ENCODE measurements at regions not wholly inside any gene's neighbourhood (a gene's known extent, or its start where the extent isn't known, plus 50 kb on each side); places are given as distances from the start of the nearest gene placed in this dataset.

GRCh38 chr9:27659001-27659400 is 85.7 kb upstream of the C9orf72 start:
- H3K4ac ChIP-seq (replicated peaks; ENCODE audit: insufficient read length, low read depth, low read length): no peak overlapping the region
- no peak overlapping the region for H4K91ac ChIP-seq (replicated peaks; ENCODE audit: insufficient read length, low read length)
- no peak overlapping the region for H2AK5ac ChIP-seq (ENCODE audit: low read depth, low read length)
- H2BK20ac ChIP-seq (ENCODE audit: low read length): no peak overlapping the region
- no peak overlapping the region for H2BK5ac ChIP-seq (ENCODE audit: low read depth, low read length)
- no peak overlapping the region for H4K5ac ChIP-seq (ENCODE audit: insufficient read length, low read depth, low read length)
- ChIA-PET POLR2A (ENCODE audit: partially characterized antibody) (no interaction called here), CTCF (ENCODE audit: partially characterized antibody) (no interaction called here)
- H4K20me1 ChIP-seq (replicated peaks in 1 of 2; ENCODE audit: control insufficient read depth in 1 of 2, insufficient read depth in 2 of 2, low read length in 2 of 2): no peaks in the 10 kb centered on the region
- H3K27me3 ChIP-seq (replicated peaks in 1 of 4; ENCODE audit: control insufficient read depth in 3 of 4, extremely low read depth in 1 of 4, insufficient read depth in 3 of 4, low read length in 3 of 4): no peaks in the 10 kb centered on the region
- no peaks in the 10 kb centered on the region for H3K79me2 ChIP-seq (ENCODE audit: control insufficient read depth in 1 of 2, insufficient read depth in 2 of 2, low read length in 2 of 2)
- H3K9ac ChIP-seq (replicated peaks in 1 of 4; ENCODE audit: extremely low read depth in 1 of 4, low read depth in 3 of 4, low read length in 3 of 4): no peak overlapping the region
- no peak overlapping the region for H3K56ac ChIP-seq (replicated peaks; ENCODE audit: insufficient read length, low read depth, low read length)
- H2BK12ac ChIP-seq (ENCODE audit: low read depth, low read length): no peak overlapping the region
- no peak overlapping the region for H3K14ac ChIP-seq (ENCODE audit: insufficient read length)
- TF ChIP-seq ATF3 (IDR thresholded peaks at IDR 0.05; ENCODE audit: insufficient read depth, low read depth, low read length) (no peak), ATF2 (IDR thresholded peaks at IDR 0.05; ENCODE audit: low read length) (no peak), POLR2A (IDR thresholded peaks at IDR 0.05; ENCODE audit: control extremely low read depth in 1 of 2, low read depth in 2 of 2, low read length in 2 of 2) (no peak), YY1 (IDR thresholded peaks at IDR 0.05; ENCODE audit: low read depth, low read length) (no peak), KDM1A (IDR thresholded peaks at IDR 0.05; ENCODE audit: borderline replicate concordance, low read length) (no peak), RAD21 (IDR thresholded peaks at IDR 0.05 in 1 of 2, conservative IDR thresholded peaks at IDR 0.05 in 1 of 2; ENCODE audit: low read depth in 2 of 2, low read length in 2 of 2) (no peak)
- H4K8ac ChIP-seq (ENCODE audit: extremely low read depth, insufficient read depth, low read length): no peak overlapping the region
- no peaks in the 10 kb centered on the region for H3K36me3 ChIP-seq (ENCODE audit: control insufficient read depth in 2 of 4, insufficient read depth in 4 of 4, low read length in 3 of 4)
- no peak overlapping the region for H3K18ac ChIP-seq (ENCODE audit: extremely low read depth, low read length)
- WGBS, 2 experiments (ENCODE audit: extremely low coverage in 1 of 2, insufficient coverage in 1 of 2, insufficient read length in 1 of 2, insufficient replicate concordance in 2 of 2, low coverage in 1 of 2, low lambda C conversion rate in 2 of 2, missing lambda C conversion rate in 1 of 2): 90% methylated on average over 4 of the region's 4 CpGs; no CpG with 5 or more reads in 1 of the 2 experiments
- no peak overlapping the region for H2BK15ac ChIP-seq (ENCODE audit: low read length)
- H3K27ac ChIP-seq (ENCODE audit: low read depth, low read length): no peak overlapping the region
- FAIRE-seq: no peak
- H3K23ac ChIP-seq (ENCODE audit: insufficient read length): no peak overlapping the region
- peaks cover 0 to 5% (median 0%) of the 10 kb centered on the region in 4 experiments; a peak in 2 of 7 replicates for H3K4me1 ChIP-seq (replicated peaks in 1 of 4; ENCODE audit: control insufficient read depth in 3 of 4, insufficient read depth in 4 of 4, low read length in 3 of 4)
- H3K79me1 ChIP-seq (ENCODE audit: low read depth, low read length): no peaks in the 10 kb centered on the region
- no peaks in the 10 kb centered on the region for H3K9me3 ChIP-seq (ENCODE audit: insufficient read depth in 2 of 2, low read depth in 1 of 2, low read length in 1 of 2)
- H3K23me2 ChIP-seq (ENCODE audit: low read depth, low read length): no peaks in the 10 kb centered on the region
- H3K4me2 ChIP-seq (ENCODE audit: insufficient read depth in 1 of 2, low read depth in 2 of 2, low read length in 2 of 2): no peak overlapping the region
- no peak overlapping the region for H2BK120ac ChIP-seq (replicated peaks; ENCODE audit: low read depth, low read length)
- no peak overlapping the region for H2AFZ ChIP-seq (ENCODE audit: low read length)
- H3K4me3 ChIP-seq (ENCODE audit: extremely low read depth in 1 of 4, insufficient read depth in 2 of 4, low read depth in 3 of 4, low read length in 4 of 4): no peak overlapping the region
- no peak for DNase-seq (ENCODE audit: low read depth in 1 of 2, low spot score in 2 of 2)
